Breast epithelium (tissue), 4 donors: ENCODE measurements at regions not wholly inside any gene's neighbourhood (a gene's known extent, or its start where the extent isn't known, plus 50 kb on each side); places are given as distances from the start of the nearest gene placed in this dataset.

Experiments
- DNase-seq, 2 donors: peaks; one replicate each; pipeline ENCODE4 v3.0.0-alpha.2; 2019; ENCODE audit warnings: low spot score in 2 of 2
- H3K27ac ChIP-seq, 2 donors: fragments of 200-600 bp; sonication (generic) in 1 of 2; one replicate each; pipeline ENCODE4 v1.5.1; 2016 to 2019; ENCODE audit warnings: mild to moderate bottlenecking in 1 of 2
- H3K27me3 ChIP-seq, 2 donors: fragments of 200-600 bp; sonication (generic) in 1 of 2; one replicate each; pipeline versions ENCODE4 v1.5.1 to v1.6.0; 2017 to 2019; ENCODE audit warnings: control low read depth in 1 of 2, mild to moderate bottlenecking in 1 of 2
- H3K36me3 ChIP-seq: fragments of 200-600 bp; one replicate; pipeline ENCODE4 v1.5.1; 2019
- H3K4me1 ChIP-seq, 2 donors: fragments of 200-600 bp; sonication (generic); one replicate each; pipeline ENCODE4 v1.5.1; 2016 to 2019; ENCODE audit warnings: control low read depth in 1 of 2
- H3K4me3 ChIP-seq, 3 donors: fragments of 200-600 bp; sonication (generic); 1 replicate in 2 of 3; 2 replicates in 1 of 3; pipeline ENCODE4 v1.5.1; 2016 to 2019; ENCODE audit warnings: mild to moderate bottlenecking in 3 of 3, moderate library complexity in 2 of 3
- H3K9me3 ChIP-seq, 2 donors: fragments of 200-600 bp; sonication (generic) in 1 of 2; one replicate each; pipeline ENCODE4 v1.5.1; 2016 to 2019; ENCODE audit warnings: control low read depth in 1 of 2
- POLR2A ChIP-seq: fragments of 450-650 bp; IDR thresholded peaks from one replicate; pipeline ENCODE4 v1.6.1; 2016; ENCODE audit warnings: antibody characterized with exemption, mild to moderate bottlenecking, moderate library complexity
- POLR2AphosphoS5 ChIP-seq, 3 donors: sonication (generic); formaldehyde crosslinking; IDR thresholded peaks; one replicate each; pipeline ENCODE4 v1.6.1; 2017; ENCODE audit warnings: antibody characterized with exemption in 3 of 3
- intact Hi-C: fragments of 100-400 bp; cut with DNase I; formaldehyde crosslinking; loops from one replicate; pipeline ENCODE4 v1.15.1; 2023; ENCODE audit warnings: low total_unique reads
- TF ChIP-seq, protein P1 (sequence below), 3 donors: fragments of 450-650 bp; IDR thresholded peaks; one replicate each; pipeline ENCODE4 v1.5.1; 2016 to 2017; ENCODE audit warnings: antibody characterized with exemption in 3 of 3, mild to moderate bottlenecking in 3 of 3, moderate library complexity in 3 of 3

DNA sequence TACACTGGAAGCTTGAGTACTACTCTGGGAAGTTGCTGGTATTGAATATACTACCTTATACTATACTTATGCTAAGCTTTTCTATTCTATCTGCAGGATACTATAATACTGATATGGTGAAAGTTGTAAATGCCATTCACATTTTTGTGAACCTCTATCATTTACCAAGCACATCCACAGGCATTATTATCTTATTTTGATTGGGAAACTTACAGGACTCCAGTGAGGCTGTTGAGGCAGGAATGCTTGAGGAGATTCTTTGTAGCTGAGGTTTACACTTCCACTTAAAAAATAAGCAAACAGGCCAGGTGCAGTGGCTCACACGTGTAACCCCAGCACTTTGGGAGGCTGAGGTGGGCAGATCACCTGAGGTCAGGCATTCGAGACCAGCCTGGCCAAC lies 442.9 kb downstream of the QKI start:
- TF ChIP-seq, protein P1, sequence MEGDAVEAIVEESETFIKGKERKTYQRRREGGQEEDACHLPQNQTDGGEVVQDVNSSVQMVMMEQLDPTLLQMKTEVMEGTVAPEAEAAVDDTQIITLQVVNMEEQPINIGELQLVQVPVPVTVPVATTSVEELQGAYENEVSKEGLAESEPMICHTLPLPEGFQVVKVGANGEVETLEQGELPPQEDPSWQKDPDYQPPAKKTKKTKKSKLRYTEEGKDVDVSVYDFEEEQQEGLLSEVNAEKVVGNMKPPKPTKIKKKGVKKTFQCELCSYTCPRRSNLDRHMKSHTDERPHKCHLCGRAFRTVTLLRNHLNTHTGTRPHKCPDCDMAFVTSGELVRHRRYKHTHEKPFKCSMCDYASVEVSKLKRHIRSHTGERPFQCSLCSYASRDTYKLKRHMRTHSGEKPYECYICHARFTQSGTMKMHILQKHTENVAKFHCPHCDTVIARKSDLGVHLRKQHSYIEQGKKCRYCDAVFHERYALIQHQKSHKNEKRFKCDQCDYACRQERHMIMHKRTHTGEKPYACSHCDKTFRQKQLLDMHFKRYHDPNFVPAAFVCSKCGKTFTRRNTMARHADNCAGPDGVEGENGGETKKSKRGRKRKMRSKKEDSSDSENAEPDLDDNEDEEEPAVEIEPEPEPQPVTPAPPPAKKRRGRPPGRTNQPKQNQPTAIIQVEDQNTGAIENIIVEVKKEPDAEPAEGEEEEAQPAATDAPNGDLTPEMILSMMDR (IDR thresholded peaks at IDR 0.05) = no peak
- TF ChIP-seq POLR2A (no peak), POLR2AphosphoS5 (IDR thresholded peaks at IDR 0.05) (no peak)
- H3K36me3 ChIP-seq = no peaks in the 10 kb centered on the region
- peaks cover 0 to 2% of the 10 kb centered on the region in 2 donors for H3K9me3 ChIP-seq
- no peaks in the 10 kb centered on the region for H3K27me3 ChIP-seq
- intact Hi-C loops = no loop called here
- no peaks in the 10 kb centered on the region for H3K4me1 ChIP-seq
- no peak overlapping the region for H3K27ac ChIP-seq
- no peak for DNase-seq
- no peak overlapping the region for H3K4me3 ChIP-seq

DNA sequence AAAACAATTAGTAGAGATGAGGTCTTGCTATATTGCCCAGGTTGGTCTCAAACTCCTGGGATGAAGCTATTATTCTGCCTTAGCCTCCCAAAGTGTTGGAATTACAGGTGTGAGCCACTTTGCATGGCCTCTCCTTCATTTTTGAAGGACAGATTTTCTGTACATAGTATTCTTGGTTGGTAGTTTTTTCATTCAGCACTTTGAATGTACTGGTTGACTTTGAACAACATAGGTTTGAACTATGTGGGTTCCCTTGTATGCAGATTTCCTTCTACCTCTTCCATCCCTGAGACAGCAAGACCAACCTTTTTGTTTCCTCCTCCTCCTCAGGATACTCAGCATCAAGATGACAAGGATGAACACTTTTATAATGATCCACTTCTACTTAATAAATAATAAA lies 436.4 kb downstream of the QKI start:
- Histone ChIP-seq H3K36me3 (no peaks in the 10 kb centered on the region), H3K27me3 (no peaks in the 10 kb centered on the region)
- intact Hi-C loops = no loop called here

DNA sequence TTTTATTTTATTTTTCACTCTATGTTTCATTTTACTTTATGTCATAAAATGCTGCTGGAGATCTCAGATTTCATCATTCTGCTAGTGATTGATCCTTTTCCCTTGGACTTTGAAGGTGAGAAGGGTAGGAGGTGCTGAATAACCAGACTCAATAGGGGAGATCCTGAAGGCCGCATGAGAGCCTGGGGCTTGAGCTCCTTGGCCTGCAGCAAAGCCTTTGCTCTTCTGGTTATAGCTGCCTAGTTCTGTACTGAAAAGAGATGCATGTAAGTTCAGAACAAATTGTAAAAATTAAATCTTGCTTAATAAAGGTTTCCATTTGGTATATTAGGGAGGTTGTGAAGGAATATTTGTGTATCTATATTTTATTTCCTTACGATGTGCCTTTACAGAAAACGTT lies 430.2 kb downstream of the QKI start:
- DNase-seq = no peak
- Histone ChIP-seq H3K9me3 (peaks cover 3 to 5% of the 10 kb centered on the region in 2 donors), H3K4me1 (no peaks in the 10 kb centered on the region), H3K4me3 (no peak overlapping the region), H3K27ac (no peak overlapping the region), H3K27me3 (no peaks in the 10 kb centered on the region), H3K36me3 (no peaks in the 10 kb centered on the region)
- intact Hi-C loops = loop anchor here (5.0 kb wide), 1 partner anchor 423 kb away; no protein-coding TSS in a partner anchor
- TF ChIP-seq POLR2A (no peak), POLR2AphosphoS5 (IDR thresholded peaks at IDR 0.05) (no peak)
- TF ChIP-seq, protein P1 (IDR thresholded peaks at IDR 0.05) = no peak

More for the DNA sequence above, 436.4 kb downstream of the QKI start:
- H3K9me3 ChIP-seq = peaks cover 12 to 29% of the 10 kb centered on the region in 2 donors
- H3K4me3 ChIP-seq = no peak overlapping the region
- H3K27ac ChIP-seq = no peak overlapping the region
- no peaks in the 10 kb centered on the region for H3K4me1 ChIP-seq
- DNase-seq = no peak
- TF ChIP-seq POLR2AphosphoS5 (IDR thresholded peaks at IDR 0.05) (no peak), POLR2A (no peak)

DNA sequence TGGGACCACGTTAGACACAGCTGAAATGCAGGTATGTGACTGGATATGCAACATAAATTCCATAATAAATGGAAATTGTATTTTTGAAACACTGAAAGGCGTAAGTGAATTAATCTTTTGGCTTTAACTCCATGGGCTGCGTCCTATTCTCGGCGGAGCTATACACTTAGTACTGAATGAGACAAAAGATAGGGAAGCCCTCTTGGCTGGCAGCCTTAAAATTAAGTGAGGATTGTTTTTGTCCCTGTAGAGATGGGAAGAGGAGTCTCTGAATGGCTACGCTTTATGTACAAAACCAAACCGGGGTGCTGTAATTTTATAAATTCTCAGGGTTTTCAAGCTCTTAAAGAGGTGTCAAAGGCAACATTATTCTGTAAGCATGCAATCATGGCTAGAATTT lies 429.8 kb downstream of the QKI start:
- no peak overlapping the region for H3K27ac ChIP-seq
- no peaks in the 10 kb centered on the region for H3K36me3 ChIP-seq
- intact Hi-C loops = loop anchor here (5.0 kb wide), 1 partner anchor 423 kb away; no protein-coding TSS in a partner anchor
- no peak for DNase-seq
- H3K27me3 ChIP-seq = no peaks in the 10 kb centered on the region
- no peak overlapping the region for H3K4me3 ChIP-seq
- no peaks in the 10 kb centered on the region for H3K4me1 ChIP-seq
- TF ChIP-seq, protein P1 (IDR thresholded peaks at IDR 0.05) = no peak
- TF ChIP-seq POLR2A = no peak
- TF ChIP-seq POLR2AphosphoS5 (IDR thresholded peaks at IDR 0.05) = no peak
- H3K9me3 ChIP-seq = peaks cover under 1 to 3% of the 10 kb centered on the region in 2 donors

DNA sequence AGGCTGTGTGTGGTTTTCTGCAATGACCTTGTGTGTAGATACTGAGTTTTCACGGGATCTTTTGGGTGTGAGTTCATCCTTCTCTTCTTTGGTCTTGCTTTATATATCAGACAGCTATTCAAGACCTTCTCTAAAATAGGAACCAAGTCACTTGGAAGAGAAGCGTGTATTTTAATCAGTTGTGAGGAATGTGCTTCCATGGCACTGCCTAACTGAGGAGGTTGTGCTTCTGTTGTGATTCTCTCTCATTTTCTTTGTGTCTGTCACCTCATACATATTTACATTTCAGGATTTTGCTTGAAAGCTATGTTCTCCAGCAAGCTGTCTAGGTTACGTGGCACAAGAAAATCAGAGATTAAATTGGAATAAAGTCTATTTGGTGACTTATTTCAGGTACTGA lies 428.7 kb downstream of the QKI start:
- Histone ChIP-seq H3K4me3 (no peak overlapping the region), H3K36me3 (no peaks in the 10 kb centered on the region), H3K27me3 (no peaks in the 10 kb centered on the region), H3K27ac (no peak overlapping the region), H3K9me3 (peaks cover 0 to 3% of the 10 kb centered on the region in 2 donors), H3K4me1 (no peaks in the 10 kb centered on the region)
- TF ChIP-seq POLR2AphosphoS5 (IDR thresholded peaks at IDR 0.05) (no peak), POLR2A (no peak)
- TF ChIP-seq, protein P1 (IDR thresholded peaks at IDR 0.05) = no peak
- intact Hi-C loops = loop anchor here (5.0 kb wide), 1 partner anchor 424 kb away; no protein-coding TSS in a partner anchor
- no peak for DNase-seq
